Loucy (cell line): ENCODE measurements at regions not wholly inside any gene's neighbourhood (a gene's known extent, or its start where the extent isn't known, plus 50 kb on each side); places are given as distances from the start of the nearest gene placed in this dataset.

Experiments used
- CTCF ChIP-seq: fragments of 200-600 bp; sonication (generic); conservative IDR thresholded peaks from 2 replicates; pipeline ENCODE4 v1.5.1; 2014; ENCODE audit warnings: mild to moderate bottlenecking, antibody characterized with exemption, low read length
- EZH2phosphoT487 ChIP-seq: fragments of 200-600 bp; IDR thresholded peaks from 2 replicates; pipeline ENCODE4 v1.6.1; 2018; ENCODE audit warnings: antibody characterized with exemption, mild to moderate bottlenecking, moderate library complexity, borderline replicate concordance

GRCh38 chr15:31574766-31575165 is 248.1 kb downstream of the KLF13 start:
- TF ChIP-seq CTCF (no peak), EZH2phosphoT487 (no peak)
